Activated naive CD4-positive, alpha-beta T cell treated with anti-CD3 and anti-CD28 coated beads for 36 hours (primary cell): ENCODE measurements at regions not wholly inside any gene's neighbourhood (a gene's known extent, or its start where the extent isn't known, plus 50 kb on each side); places are given as distances from the start of the nearest gene placed in this dataset.

Source experiments
- CTCF ChIA-PET: fragments of 350-600 bp; sonication (Branson Sonifier 250); formaldehyde crosslinking; loops from one replicate; lab custom pipeline; 2021; ENCODE audit warnings: antibody characterized with exemption; lab: Charles Lee
- DNase-seq: peaks from one replicate; pipeline ENCODE4 v3.0.0-alpha.2; 2020
- H3K27ac Mint-ChIP-seq: one replicate; pipeline ENCODE4 v1.8.0; 2021; ENCODE audit warnings: mild to moderate bottlenecking, mixed read lengths
- H3K27me3 Mint-ChIP-seq: one replicate; pipeline ENCODE4 v1.8.0; 2021; ENCODE audit warnings: low read depth, mixed read lengths
- H3K36me3 Mint-ChIP-seq: one replicate; pipeline ENCODE4 v1.8.0; 2021; ENCODE audit warnings: low read depth, mixed read lengths
- H3K4me1 Mint-ChIP-seq: one replicate; pipeline ENCODE4 v1.8.0; 2021; ENCODE audit warnings: low read depth, mixed read lengths
- H3K4me3 Mint-ChIP-seq: one replicate; pipeline ENCODE4 v1.8.0; 2021; ENCODE audit warnings: mild to moderate bottlenecking, moderate library complexity, mixed read lengths
- H3K9me3 Mint-ChIP-seq: one replicate; pipeline ENCODE4 v1.8.0; 2021; ENCODE audit warnings: mixed read lengths
- intact Hi-C: fragments of 100-400 bp; cut with micrococcal nuclease; formaldehyde crosslinking; loops from one replicate; pipeline ENCODE4 v1.15.1; 2023

GRCh38 chr6:15131651-15132061, 114.2 kb upstream of the JARID2 start:
- H3K4me3 Mint-ChIP-seq = no peak overlapping the region
- H3K9me3 Mint-ChIP-seq = no peaks in the 10 kb centered on the region
- intact Hi-C loops = no loop called here
- H3K27ac Mint-ChIP-seq = no peak overlapping the region
- no peak for DNase-seq
- H3K4me1 Mint-ChIP-seq = peaks cover 13% of the 10 kb centered on the region
- H3K36me3 Mint-ChIP-seq = no peaks in the 10 kb centered on the region
- CTCF ChIA-PET = no interaction called here
- no peaks in the 10 kb centered on the region for H3K27me3 Mint-ChIP-seq

- H3K4me1 Mint-ChIP-seq = peaks cover 14% of the 10 kb centered on the region
- intact Hi-C loops = no loop called here
- H3K27ac Mint-ChIP-seq = no peak overlapping the region
- no peaks in the 10 kb centered on the region for H3K27me3 Mint-ChIP-seq
- no peaks in the 10 kb centered on the region for H3K36me3 Mint-ChIP-seq
- no peak for DNase-seq
- H3K9me3 Mint-ChIP-seq = no peaks in the 10 kb centered on the region
- no peak overlapping the region for H3K4me3 Mint-ChIP-seq
- CTCF ChIA-PET = no interaction called here
Measured at GRCh38 chr6:15132167-15132566, 113.7 kb upstream of the JARID2 start.

GRCh38 chr6:15132854-15133670, 112.8 kb upstream of the JARID2 start:
- no peak overlapping the region for H3K27ac Mint-ChIP-seq
- H3K4me1 Mint-ChIP-seq = peaks cover 16% of the 10 kb centered on the region
- no peak overlapping the region for H3K4me3 Mint-ChIP-seq
- intact Hi-C loops = no loop called here
- CTCF ChIA-PET = interaction anchor here (0.6 to 0.9 kb wide), 2 partner anchors 10 to 67 kb away, joined by 3 read pairs; no protein-coding TSS in a partner anchor
- no peak for DNase-seq
- no peaks in the 10 kb centered on the region for H3K27me3 Mint-ChIP-seq
- H3K9me3 Mint-ChIP-seq = no peaks in the 10 kb centered on the region
- no peaks in the 10 kb centered on the region for H3K36me3 Mint-ChIP-seq

- Mint-ChIP-seq H3K27ac (no peak overlapping the region), H3K4me1 (peaks cover 4% of the 10 kb centered on the region), H3K4me3 (no peak overlapping the region), H3K27me3 (no peaks in the 10 kb centered on the region), H3K36me3 (no peaks in the 10 kb centered on the region), H3K9me3 (no peaks in the 10 kb centered on the region)
- CTCF ChIA-PET = no interaction called here
- intact Hi-C loops = no loop called here
- DNase-seq = peak; percentile 11
Measured at GRCh38 chr6:15137086-15137485, 108.8 kb upstream of the JARID2 start.

- H3K4me1 Mint-ChIP-seq = no peaks in the 10 kb centered on the region
- CTCF ChIA-PET = no interaction called here
- no peaks in the 10 kb centered on the region for H3K27me3 Mint-ChIP-seq
- H3K36me3 Mint-ChIP-seq = no peaks in the 10 kb centered on the region
- no peaks in the 10 kb centered on the region for H3K9me3 Mint-ChIP-seq
- no peak overlapping the region for H3K27ac Mint-ChIP-seq
- intact Hi-C loops = no loop called here
- H3K4me3 Mint-ChIP-seq = no peak overlapping the region
- no peak for DNase-seq
Measured at GRCh38 chr6:15143086-15143485, 102.8 kb upstream of the JARID2 start.

- H3K4me3 Mint-ChIP-seq = no peak overlapping the region
- no peak for DNase-seq
- intact Hi-C loops = no loop called here
Measured at GRCh38 chr6:15143540-15143939, 102.3 kb upstream of the JARID2 start.

GRCh38 chr6:15145821-15146220, 100.0 kb upstream of the JARID2 start:
- H3K9me3 Mint-ChIP-seq = no peaks in the 10 kb centered on the region
- DNase-seq = no peak
- H3K4me1 Mint-ChIP-seq = no peaks in the 10 kb centered on the region
- no peaks in the 10 kb centered on the region for H3K36me3 Mint-ChIP-seq
- H3K27me3 Mint-ChIP-seq = no peaks in the 10 kb centered on the region
- CTCF ChIA-PET = no interaction called here
- H3K4me3 Mint-ChIP-seq = no peak overlapping the region
- intact Hi-C loops = no loop called here
- no peak overlapping the region for H3K27ac Mint-ChIP-seq

More at GRCh38 chr6:15143540-15143939, 102.3 kb upstream of the JARID2 start:
- no peaks in the 10 kb centered on the region for H3K9me3 Mint-ChIP-seq
- CTCF ChIA-PET = no interaction called here
- no peaks in the 10 kb centered on the region for H3K27me3 Mint-ChIP-seq
- no peak overlapping the region for H3K27ac Mint-ChIP-seq
- H3K4me1 Mint-ChIP-seq = no peaks in the 10 kb centered on the region
- H3K36me3 Mint-ChIP-seq = no peaks in the 10 kb centered on the region

- Mint-ChIP-seq H3K4me1 (no peaks in the 10 kb centered on the region), H3K4me3 (no peak overlapping the region), H3K36me3 (no peaks in the 10 kb centered on the region), H3K27ac (no peak overlapping the region), H3K9me3 (no peaks in the 10 kb centered on the region), H3K27me3 (no peaks in the 10 kb centered on the region)
- intact Hi-C loops = no loop called here
- no peak for DNase-seq
- CTCF ChIA-PET = no interaction called here
Measured at GRCh38 chr6:15147827-15148226, 98.0 kb upstream of the JARID2 start.

GRCh38 chr6:15148356-15148946, 97.4 kb upstream of the JARID2 start:
- intact Hi-C loops = no loop called here
- H3K27ac Mint-ChIP-seq = no peak overlapping the region
- no peaks in the 10 kb centered on the region for H3K9me3 Mint-ChIP-seq
- peak; percentile 18 for DNase-seq
- no peaks in the 10 kb centered on the region for H3K27me3 Mint-ChIP-seq
- CTCF ChIA-PET = no interaction called here
- H3K4me3 Mint-ChIP-seq = no peak overlapping the region
- H3K36me3 Mint-ChIP-seq = no peaks in the 10 kb centered on the region
- H3K4me1 Mint-ChIP-seq = no peaks in the 10 kb centered on the region

GRCh38 chr6:15150207-15150606, 95.7 kb upstream of the JARID2 start:
- Mint-ChIP-seq H3K27me3 (no peaks in the 10 kb centered on the region), H3K36me3 (no peaks in the 10 kb centered on the region), H3K4me1 (no peaks in the 10 kb centered on the region), H3K4me3 (no peak overlapping the region), H3K27ac (no peak overlapping the region), H3K9me3 (no peaks in the 10 kb centered on the region)
- CTCF ChIA-PET = interaction anchor here (0.8 kb wide), 1 partner anchor 63 kb away, joined by 8 read pairs; no protein-coding TSS in a partner anchor
- intact Hi-C loops = no loop called here
- DNase-seq = no peak

- no peaks in the 10 kb centered on the region for H3K9me3 Mint-ChIP-seq
- no peaks in the 10 kb centered on the region for H3K36me3 Mint-ChIP-seq
- H3K27ac Mint-ChIP-seq = no peak overlapping the region
- no peaks in the 10 kb centered on the region for H3K4me1 Mint-ChIP-seq
- intact Hi-C loops = no loop called here
- no peak for DNase-seq
- no peak overlapping the region for H3K4me3 Mint-ChIP-seq
- CTCF ChIA-PET = no interaction called here
- H3K27me3 Mint-ChIP-seq = no peaks in the 10 kb centered on the region
Measured at GRCh38 chr6:15152700-15153099, 93.2 kb upstream of the JARID2 start.

GRCh38 chr6:15153191-15153590, 92.7 kb upstream of the JARID2 start:
- intact Hi-C loops = no loop called here
- Mint-ChIP-seq H3K4me1 (no peaks in the 10 kb centered on the region), H3K27ac (no peak overlapping the region), H3K27me3 (no peaks in the 10 kb centered on the region), H3K36me3 (no peaks in the 10 kb centered on the region), H3K9me3 (no peaks in the 10 kb centered on the region), H3K4me3 (no peak overlapping the region)
- DNase-seq = no peak
- CTCF ChIA-PET = no interaction called here

- H3K36me3 Mint-ChIP-seq = no peaks in the 10 kb centered on the region
- CTCF ChIA-PET = no interaction called here
- DNase-seq = no peak
- intact Hi-C loops = no loop called here
- H3K4me1 Mint-ChIP-seq = no peaks in the 10 kb centered on the region
- H3K4me3 Mint-ChIP-seq = no peak overlapping the region
- no peaks in the 10 kb centered on the region for H3K27me3 Mint-ChIP-seq
- H3K9me3 Mint-ChIP-seq = no peaks in the 10 kb centered on the region
- H3K27ac Mint-ChIP-seq = no peak overlapping the region
Measured at GRCh38 chr6:15157479-15157878, 88.4 kb upstream of the JARID2 start.
